ENCODE measurements at regions not wholly inside any gene's neighbourhood (a gene's known extent, or its start where the extent isn't known, plus 50 kb on each side); places are given as distances from the start of the nearest gene placed in this dataset.

DNA sequence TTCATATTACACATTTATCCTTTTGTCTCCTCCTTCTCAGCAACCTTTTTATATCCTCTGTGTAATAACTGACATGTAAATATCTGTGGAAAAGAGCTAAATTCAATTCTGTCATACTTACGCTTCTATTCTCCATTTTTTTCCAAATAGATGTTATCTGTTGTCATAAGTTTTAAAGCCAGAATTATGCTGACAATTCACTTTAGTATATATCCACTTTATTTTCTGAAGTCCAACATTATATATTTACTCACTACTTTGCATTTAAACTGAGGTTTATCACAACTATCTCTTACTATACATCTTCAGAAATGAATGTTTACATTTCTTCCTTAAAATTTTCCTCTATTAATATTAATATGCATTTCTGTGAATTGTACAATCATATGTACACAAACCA is 247.9 kb upstream of the PCDH10 start:
- no peaks in the 10 kb centered on the region for H3K36me3 ChIP-seq (ENCODE audit: insufficient read depth, low read length)

DNA sequence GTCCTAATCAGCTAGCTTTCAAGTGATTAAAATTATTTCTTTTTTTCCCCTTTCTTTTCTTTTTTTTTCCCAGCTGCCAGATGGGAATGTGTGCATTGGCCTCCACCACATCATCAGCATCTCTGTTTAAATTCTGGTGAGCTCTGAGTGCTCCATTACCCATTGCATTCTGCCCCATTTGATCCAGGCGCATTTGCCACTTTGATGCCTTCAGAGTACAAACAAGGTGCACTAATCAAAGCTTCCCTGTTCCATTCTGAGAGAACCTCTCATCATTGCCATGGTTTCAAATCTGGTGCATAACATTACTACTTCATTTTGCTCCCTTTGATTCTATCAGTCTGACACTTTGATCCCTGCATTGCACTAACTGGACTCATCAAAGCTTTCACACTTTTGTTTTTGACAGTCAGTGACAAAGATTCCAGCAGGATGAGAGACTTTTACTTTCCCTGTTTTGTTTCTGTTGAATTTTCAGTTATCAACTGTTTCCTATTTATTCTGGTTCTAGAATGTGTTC is 238.8 kb upstream of the PCDH10 start:
- Histone ChIP-seq H2AFZ (ENCODE audit: low read length) (no peak overlapping the region), H3K9me2 (replicated peaks; ENCODE audit: low read depth, low read length) (no peaks in the 10 kb centered on the region), H3K79me2 (ENCODE audit: insufficient read depth, low read length) (no peaks in the 10 kb centered on the region), H3K36me3 (ENCODE audit: insufficient read depth, low read length) (no peaks in the 10 kb centered on the region), H3K4me3 (ENCODE audit: low read length, poor library complexity, severe bottlenecking) (no peak overlapping the region), H3F3A (ENCODE audit: low read depth) (no peaks in the 10 kb centered on the region), H3K4me2 (ENCODE audit: low read depth, low read length, poor library complexity, severe bottlenecking) (no peak overlapping the region), H3K9ac (ENCODE audit: low read depth, low read length, poor library complexity, severe bottlenecking) (no peak overlapping the region), H4K20me1 (ENCODE audit: insufficient read depth, low read length, poor library complexity, severe bottlenecking) (no peaks in the 10 kb centered on the region), H3K9me3 (ENCODE audit: insufficient read depth, low read depth, low read length) (no peaks in the 10 kb centered on the region), H3K4me1 (ENCODE audit: insufficient read depth, low read length, poor library complexity, severe bottlenecking) (no peaks in the 10 kb centered on the region), H3K27me3 (ENCODE audit: insufficient read depth, low read length, poor library complexity, severe bottlenecking) (no peaks in the 10 kb centered on the region)
- no peak for TF ChIP-seq EZH2phosphoT487 (IDR thresholded peaks at IDR 0.05; ENCODE audit: borderline replicate concordance)
- TF ChIP-seq, protein P1, sequence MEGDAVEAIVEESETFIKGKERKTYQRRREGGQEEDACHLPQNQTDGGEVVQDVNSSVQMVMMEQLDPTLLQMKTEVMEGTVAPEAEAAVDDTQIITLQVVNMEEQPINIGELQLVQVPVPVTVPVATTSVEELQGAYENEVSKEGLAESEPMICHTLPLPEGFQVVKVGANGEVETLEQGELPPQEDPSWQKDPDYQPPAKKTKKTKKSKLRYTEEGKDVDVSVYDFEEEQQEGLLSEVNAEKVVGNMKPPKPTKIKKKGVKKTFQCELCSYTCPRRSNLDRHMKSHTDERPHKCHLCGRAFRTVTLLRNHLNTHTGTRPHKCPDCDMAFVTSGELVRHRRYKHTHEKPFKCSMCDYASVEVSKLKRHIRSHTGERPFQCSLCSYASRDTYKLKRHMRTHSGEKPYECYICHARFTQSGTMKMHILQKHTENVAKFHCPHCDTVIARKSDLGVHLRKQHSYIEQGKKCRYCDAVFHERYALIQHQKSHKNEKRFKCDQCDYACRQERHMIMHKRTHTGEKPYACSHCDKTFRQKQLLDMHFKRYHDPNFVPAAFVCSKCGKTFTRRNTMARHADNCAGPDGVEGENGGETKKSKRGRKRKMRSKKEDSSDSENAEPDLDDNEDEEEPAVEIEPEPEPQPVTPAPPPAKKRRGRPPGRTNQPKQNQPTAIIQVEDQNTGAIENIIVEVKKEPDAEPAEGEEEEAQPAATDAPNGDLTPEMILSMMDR (conservative IDR thresholded peaks at IDR 0.05; ENCODE audit: low read length): no peak

More for the DNA sequence above, 247.9 kb upstream of the PCDH10 start:
- Histone ChIP-seq H3K9ac (ENCODE audit: low read depth, low read length, poor library complexity, severe bottlenecking) (no peak overlapping the region), H3K9me2 (replicated peaks; ENCODE audit: low read depth, low read length) (no peaks in the 10 kb centered on the region), H3K4me1 (ENCODE audit: insufficient read depth, low read length, poor library complexity, severe bottlenecking) (peaks cover 5% of the 10 kb centered on the region), H3K79me2 (ENCODE audit: insufficient read depth, low read length) (no peaks in the 10 kb centered on the region), H3F3A (ENCODE audit: low read depth) (no peaks in the 10 kb centered on the region), H3K9me3 (ENCODE audit: insufficient read depth, low read depth, low read length) (no peaks in the 10 kb centered on the region), H3K4me2 (ENCODE audit: low read depth, low read length, poor library complexity, severe bottlenecking) (no peak overlapping the region), H3K4me3 (ENCODE audit: low read length, poor library complexity, severe bottlenecking) (no peak overlapping the region), H3K27me3 (ENCODE audit: insufficient read depth, low read length, poor library complexity, severe bottlenecking) (no peaks in the 10 kb centered on the region), H2AFZ (ENCODE audit: low read length) (no peak overlapping the region), H4K20me1 (ENCODE audit: insufficient read depth, low read length, poor library complexity, severe bottlenecking) (no peaks in the 10 kb centered on the region)
- no peak for TF ChIP-seq EZH2phosphoT487 (IDR thresholded peaks at IDR 0.05; ENCODE audit: borderline replicate concordance)
- TF ChIP-seq, protein P1 (conservative IDR thresholded peaks at IDR 0.05; ENCODE audit: low read length): no peak

DNA sequence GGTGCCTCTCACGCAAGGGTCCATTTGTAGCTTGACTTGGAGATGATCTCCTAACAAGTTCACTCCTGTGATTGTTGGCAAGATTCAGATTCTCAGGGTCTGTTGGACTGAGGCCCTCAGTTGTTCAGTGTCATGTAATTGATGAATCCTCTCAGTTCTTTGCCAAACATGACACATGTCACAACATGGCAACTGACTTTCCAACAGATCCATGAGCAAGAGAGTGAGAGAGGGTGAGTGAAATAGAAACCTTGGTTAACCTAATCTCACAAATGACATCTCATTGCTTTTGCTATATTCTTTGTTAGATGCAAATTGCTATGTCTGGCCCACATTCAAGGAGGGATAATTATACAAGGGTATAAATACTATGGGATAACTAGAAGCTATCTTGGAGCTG is 231.0 kb upstream of the PCDH10 start:
- no peaks in the 10 kb centered on the region for H3K27me3 ChIP-seq (ENCODE audit: insufficient read depth, low read length, poor library complexity, severe bottlenecking)
- no peaks in the 10 kb centered on the region for H3K79me2 ChIP-seq (ENCODE audit: insufficient read depth, low read length)
- no peak overlapping the region for H3K4me2 ChIP-seq (ENCODE audit: low read depth, low read length, poor library complexity, severe bottlenecking)
- no peak overlapping the region for H2AFZ ChIP-seq (ENCODE audit: low read length)
- H3F3A ChIP-seq (ENCODE audit: low read depth): no peaks in the 10 kb centered on the region
- TF ChIP-seq EZH2phosphoT487 (IDR thresholded peaks at IDR 0.05; ENCODE audit: borderline replicate concordance): no peak
- TF ChIP-seq, protein P1 (conservative IDR thresholded peaks at IDR 0.05; ENCODE audit: low read length): no peak
- no peaks in the 10 kb centered on the region for H4K20me1 ChIP-seq (ENCODE audit: insufficient read depth, low read length, poor library complexity, severe bottlenecking)
- no peaks in the 10 kb centered on the region for H3K36me3 ChIP-seq (ENCODE audit: insufficient read depth, low read length)
- H3K9me2 ChIP-seq (replicated peaks; ENCODE audit: low read depth, low read length): no peaks in the 10 kb centered on the region; the same call in 1 of the 2 replicates
- no peak overlapping the region for H3K9ac ChIP-seq (ENCODE audit: low read depth, low read length, poor library complexity, severe bottlenecking)
- H3K4me1 ChIP-seq (ENCODE audit: insufficient read depth, low read length, poor library complexity, severe bottlenecking): no peaks in the 10 kb centered on the region
- no peak overlapping the region for H3K4me3 ChIP-seq (ENCODE audit: low read length, poor library complexity, severe bottlenecking)
- H3K9me3 ChIP-seq (ENCODE audit: insufficient read depth, low read depth, low read length): no peaks in the 10 kb centered on the region

All from Loucy (cell line).